HPDE6-E6E7 (cell line): ENCODE measurements at regions not wholly inside any gene's neighbourhood (a gene's known extent, or its start where the extent isn't known, plus 50 kb on each side); places are given as distances from the start of the nearest gene placed in this dataset.
"Not testable (repeated sequence)": the region's sequence is repeated elsewhere in the genome, so short reads cannot be mapped to it uniquely, and the experiment has no call there.

Source experiments
- DNase-seq: peaks from one replicate; pipeline ENCODE4 v3.0.0; 2011; ENCODE audit warnings: missing footprints; ENCODE audit errors: extremely low spot score

GRCh38 chr13:76659074-76659473, 227.1 kb downstream of the KCTD12 start:
- DNase-seq, result not testable (repeated sequence)

GRCh38 chr13:76656500-76656899, 229.7 kb downstream of the KCTD12 start:
- no peak for DNase-seq

DNA sequence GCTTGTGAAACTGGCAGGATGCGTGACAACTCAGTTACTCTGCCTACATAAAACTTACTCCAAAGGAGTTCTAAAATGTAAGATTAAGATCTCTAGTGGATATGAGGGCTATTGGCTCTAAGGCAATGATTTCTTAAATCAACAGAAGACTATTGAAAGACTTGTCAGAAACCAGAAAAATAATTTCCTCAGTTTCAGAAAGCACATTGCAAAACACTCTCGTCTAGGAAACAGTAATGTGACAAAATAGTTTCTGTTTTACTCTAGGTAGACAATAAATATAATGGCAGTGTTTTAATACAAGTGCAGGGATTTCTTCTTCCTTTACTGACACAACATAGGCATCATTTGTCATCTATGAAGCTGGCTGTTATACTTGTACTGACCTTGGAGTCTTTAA, 230.1 kb downstream of the KCTD12 start:
- no peak for DNase-seq

GRCh38 chr13:76654263-76654662, 231.9 kb downstream of the KCTD12 start:
- no peak for DNase-seq

DNA sequence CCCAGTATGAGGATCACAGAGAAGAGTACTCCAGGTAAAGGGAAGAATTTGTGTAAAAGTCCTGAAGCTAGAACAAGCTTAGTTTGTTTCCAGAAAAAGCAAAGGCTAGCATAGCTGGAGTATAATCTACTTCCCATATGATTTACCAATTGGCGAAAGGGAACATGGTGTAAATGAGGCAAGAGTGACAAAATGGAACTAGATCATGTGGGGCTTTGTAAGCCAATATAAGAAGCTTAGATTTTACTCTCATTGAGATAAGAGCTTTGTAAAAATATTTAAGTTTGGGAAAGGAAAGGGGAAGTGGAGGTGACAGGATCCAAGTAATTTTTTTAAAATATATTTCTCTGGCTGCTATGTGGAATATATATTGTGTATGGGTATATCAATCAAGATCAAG, 234.9 kb downstream of the KCTD12 start:
- DNase-seq, result no peak

DNA sequence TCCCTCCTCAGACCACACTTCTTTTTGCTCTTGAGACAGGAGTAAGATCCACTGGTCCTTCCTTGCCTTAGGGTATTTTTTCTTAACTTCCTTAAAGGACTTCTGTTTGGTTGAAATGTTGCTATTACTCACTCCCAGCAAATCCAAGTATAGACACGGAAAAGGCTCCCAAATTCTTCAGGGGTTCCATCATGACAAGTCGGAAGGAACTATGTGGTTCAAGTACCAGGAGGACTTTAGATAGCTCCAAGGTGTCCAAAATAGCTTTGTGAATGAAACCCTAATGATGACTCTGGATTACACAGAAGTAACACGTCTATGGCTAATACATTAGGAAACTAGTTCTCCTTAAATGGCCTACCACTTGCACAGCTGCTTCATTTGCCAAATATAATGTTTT, 238.7 kb downstream of the KCTD12 start:
- DNase-seq, result no peak

DNA sequence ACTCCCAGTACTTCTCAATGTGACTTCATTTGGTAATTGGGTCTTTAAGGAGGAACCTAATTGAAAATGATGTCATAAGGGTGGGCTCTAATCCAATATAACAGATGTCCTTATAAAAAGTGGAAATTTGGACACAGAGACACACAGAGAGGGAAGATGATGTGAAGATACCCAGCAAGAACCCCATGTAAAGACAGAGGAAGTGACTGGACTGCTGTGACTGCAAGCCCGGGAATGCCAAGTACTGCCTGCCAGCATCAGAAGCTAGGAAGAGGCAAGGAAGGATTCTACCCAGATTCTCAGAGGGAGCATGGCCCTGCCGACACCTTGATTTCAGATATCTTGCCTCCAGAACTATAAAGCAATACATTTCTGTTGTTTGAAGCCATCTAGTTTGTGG, 239.3 kb downstream of the KCTD12 start:
- DNase-seq, result no peak

DNA sequence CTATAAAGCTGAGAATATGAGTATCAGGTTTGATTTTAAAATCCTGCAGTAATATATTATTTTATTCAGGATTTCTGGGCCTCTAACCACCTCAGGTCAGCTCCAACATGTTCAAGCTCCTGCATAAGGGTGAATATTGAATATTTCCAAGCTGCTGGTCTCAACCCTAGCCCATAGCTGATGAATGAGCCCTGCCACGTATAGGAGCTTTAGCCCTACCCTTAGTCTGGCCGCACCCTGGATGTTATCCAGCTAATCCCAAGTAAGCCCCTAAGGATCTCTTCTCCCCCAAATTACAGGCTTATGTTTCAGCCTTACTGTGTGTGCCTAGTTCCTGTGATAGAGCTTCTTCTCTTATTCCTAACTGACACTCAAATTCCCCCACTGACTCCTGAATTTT, 240.6 kb downstream of the KCTD12 start:
- DNase-seq, result no peak

DNA sequence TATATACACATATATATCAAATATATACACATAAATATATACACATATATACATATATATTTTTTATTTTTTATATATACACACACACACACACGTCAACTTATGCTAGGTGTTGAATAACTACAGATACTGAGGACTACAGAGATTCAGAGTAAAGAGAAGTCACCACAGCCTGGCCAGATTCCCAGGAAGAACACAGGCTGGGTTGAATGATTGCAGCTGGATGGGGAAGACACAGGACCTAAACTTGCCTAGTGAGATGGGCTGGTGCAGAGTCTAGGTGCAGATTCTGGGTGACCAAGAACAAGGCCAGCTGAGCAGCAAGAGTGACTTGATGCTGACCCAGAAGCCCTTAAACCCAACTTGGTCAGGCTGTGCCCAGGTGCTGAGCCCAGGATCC, 241.3 kb downstream of the KCTD12 start:
- no peak for DNase-seq

GRCh38 chr13:76643596-76643995, 242.6 kb downstream of the KCTD12 start:
- DNase-seq, result no peak

DNA sequence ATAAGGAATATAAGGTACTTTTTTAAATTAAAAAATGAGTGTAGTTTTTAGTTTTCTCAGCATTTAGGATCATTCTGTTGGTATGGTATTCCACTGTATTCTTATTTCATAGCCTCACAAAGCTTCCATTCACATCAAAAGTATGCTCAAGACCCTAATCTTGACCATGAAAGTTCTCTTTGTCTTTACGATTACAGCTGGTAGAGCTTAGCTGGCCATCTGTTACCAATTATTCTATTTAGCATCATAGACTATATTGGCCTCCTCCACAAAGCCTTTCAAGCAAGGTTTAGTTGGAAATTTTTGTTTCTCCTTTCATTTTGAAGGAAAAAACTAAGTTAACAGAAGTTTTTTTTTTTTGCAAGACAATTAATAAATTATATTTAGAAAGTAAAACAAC, 245.1 kb downstream of the KCTD12 start:
- no peak for DNase-seq

DNA sequence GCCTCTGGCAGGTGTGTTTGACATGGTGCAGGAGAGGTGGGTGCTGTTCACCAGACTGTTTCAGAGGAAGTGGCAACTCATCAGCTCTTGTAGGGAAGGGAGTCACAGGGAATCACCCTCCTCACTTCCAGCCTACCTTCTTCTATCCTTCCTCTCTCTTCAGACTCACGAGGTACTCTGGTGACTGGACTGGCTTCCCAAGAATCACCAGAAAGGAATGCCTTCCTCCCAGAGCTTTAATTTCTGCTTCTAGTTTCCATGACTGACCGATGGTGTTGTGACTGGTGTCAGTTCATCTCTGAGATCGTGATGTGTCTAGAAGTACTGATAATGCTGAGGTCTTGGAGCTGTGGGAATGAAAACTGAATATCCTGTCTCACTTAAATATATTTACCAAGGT, 247.3 kb downstream of the KCTD12 start:
- no peak for DNase-seq

DNA sequence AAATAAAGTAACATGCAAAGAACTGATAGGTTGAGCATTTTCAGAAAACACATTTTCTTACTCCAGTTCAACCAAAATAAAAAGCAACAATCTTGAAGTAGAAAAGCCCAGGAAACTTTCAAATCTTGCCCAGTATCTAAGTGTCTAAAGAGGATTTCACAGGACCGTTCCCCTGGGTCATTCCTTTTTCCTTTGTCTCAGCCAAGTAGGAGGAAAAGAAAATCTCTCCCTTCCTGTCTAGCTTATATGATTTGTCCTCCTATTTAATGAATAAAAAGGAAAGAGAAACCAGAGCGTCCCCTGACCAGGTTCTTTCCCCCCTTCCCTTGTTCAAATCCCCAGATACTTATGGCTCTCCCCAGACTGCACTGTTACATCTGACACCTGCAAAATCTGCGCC, 248.0 kb downstream of the KCTD12 start:
- no peak for DNase-seq

DNA sequence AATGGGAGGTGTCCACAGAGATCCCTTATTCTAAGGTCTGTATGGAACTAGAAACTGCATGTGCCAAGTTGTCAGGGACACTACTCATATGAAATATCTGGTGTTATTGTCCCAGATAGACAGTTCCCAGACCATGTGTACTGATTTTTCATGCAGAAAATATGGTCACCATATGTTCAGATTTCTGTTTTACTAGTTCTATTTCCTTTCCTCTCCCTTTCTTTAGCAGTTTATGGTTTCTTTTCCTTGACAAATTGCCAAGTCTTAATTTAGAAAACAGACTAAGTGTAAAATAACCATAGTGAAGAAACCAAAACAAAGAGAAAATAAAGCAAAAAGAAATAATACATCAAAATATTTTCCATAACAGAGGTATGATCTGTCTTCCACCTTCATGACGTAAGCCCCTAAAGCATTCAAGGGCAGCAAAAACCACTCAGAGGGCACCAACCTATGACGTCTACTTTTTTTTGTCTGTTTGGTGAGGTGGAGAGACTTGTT, 248.5 kb downstream of the KCTD12 start:
- no peak for DNase-seq

- no peak for DNase-seq
These were observed 249.4 kb downstream of the KCTD12 start for GRCh38 chr13:76636829-76637228.

DNA sequence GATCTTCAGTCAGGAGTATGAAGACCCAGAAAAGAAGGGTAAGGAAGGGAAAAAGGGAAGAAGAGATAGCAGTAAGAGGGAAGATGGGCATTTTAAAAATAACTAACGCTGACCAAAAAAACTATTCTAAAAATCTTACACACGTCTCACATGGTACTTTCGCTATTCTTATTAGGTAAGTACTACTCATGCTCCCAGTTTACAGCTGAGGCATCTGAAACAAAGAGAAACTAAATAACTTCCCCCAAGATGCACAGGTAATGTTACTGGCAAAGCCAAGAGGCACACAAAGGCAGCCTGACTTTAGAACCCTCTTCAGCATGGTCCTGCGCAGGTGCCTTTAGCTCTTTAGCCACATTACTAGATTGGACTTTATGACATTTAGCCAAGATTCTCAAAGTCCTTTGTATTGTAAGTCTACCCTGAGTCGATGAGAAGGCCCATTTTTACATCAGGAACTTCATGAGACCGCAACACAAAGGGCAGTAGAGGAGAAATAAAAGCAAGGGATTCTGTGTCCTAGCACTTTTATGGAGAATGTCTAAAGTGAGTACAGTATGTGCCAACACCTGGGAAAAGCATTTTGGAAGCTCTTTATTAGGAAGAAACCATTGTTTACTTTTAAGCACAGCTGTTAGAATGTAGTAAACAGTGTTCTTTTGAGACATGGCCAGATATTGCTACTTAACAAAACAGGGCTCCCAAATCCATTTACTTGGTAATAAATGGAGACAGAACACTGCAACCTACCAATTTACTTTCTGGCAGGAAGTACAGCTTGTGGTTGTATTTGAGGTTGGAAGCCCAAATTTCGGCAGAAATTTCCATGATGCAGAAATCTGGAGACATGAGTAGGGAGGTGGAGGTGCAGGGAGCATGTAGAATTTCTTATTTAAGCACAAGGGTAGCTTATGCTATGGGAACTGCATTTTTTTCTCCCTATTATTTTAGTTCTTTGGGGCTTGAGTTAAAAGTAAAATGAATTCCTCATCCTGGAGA, 250.7 kb downstream of the KCTD12 start:
- no peak for DNase-seq

DNA sequence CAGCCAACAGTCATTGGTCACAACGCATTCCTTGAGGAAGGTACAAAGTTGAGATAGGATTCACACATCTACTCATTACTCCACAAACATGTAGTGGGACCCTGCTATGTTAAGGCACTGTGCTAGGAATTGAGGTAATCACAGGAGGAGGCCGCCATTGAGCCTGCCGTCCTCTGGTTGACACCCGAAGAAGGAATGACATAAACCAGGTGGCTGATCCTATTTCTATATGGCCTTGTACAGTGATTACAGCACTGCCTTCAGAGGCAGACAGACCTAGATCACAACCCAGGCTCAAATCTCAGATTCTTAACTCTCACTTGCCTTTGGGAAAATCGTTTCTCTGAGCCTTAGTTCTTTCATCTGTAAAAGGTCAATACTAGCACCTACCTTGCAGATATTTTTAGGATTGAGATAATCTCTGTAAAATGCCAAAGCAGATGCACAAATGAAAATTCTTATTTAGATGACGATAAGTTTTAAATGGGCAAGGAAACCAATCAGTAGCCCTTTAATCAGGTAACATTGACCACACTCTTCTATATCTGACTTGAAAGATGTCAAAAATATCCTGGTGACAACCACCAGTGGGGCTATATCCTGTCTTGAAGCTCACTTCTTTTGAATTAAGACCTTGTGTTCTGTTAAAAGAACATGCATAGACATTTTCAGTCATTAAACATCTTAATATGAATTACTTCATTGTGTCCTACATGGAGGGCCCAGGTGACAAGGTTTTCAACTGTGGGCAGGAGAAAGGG, 251.6 kb downstream of the KCTD12 start:
- DNase-seq, result no peak

- no peak for DNase-seq
These were observed 253.7 kb downstream of the KCTD12 start for GRCh38 chr13:76632401-76633044.

DNA sequence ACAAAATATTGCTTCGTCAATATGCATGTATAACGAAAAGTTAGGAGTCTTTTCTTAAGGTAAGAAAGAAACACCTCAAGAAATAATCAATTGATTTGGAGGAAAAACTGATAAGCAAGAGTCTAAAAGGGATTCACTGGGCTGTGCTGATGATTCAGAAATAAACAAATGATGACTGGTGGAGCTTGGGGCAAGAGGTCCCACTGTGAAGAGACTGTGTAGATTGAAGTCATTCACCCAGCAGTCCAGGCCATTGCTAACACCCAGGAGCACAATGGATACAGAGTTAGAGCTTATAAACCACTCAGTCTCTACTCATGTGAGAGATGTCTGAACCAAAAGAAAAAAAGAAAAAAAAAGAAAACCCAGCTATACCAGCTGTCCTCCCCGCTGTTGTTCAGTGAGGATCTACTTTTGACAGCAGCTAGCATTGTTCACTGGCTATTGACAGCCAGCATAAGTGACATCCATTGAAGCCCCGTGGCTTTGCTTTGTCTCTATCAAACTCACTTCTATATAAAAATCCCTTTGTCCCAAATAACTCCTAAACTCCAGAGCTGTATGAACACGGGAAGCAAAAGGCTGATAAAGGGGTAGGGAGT, 255.5 kb downstream of the KCTD12 start:
- no peak for DNase-seq

DNA sequence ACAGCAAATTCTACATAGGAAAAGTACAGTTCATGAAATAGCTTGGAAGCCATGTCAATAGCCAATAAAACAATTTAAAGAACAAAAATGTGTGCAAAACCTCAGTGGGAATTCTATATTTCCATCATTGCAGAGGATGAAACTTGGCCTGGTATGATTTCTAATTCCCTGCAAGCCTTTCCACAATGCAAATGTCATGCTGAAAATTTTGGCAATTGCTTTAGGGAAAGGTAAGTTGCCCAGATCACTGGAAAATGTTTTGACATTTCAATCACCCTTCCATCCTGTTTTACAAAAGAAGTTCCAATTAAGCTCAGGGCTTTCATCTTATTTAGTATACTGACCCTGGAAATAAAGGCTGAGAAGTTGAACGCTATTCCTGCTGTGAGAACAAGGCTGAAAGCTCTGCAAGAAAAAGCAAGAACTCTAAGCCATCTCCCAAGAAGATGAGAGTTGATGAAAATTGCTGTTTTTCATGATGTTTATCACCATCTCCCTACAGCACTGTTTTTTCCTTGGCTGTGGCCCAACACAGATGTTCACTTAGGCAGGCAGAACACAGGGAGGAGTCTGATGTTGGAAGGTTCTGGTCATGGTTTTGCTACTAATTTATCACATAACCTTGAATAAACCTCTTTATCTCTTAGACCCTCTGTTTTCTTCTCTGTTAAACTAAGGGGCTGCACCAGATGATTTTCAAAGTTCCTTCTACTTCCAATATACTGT, 263.7 kb downstream of the KCTD12 start:
- DNase-seq, result no peak

DNA sequence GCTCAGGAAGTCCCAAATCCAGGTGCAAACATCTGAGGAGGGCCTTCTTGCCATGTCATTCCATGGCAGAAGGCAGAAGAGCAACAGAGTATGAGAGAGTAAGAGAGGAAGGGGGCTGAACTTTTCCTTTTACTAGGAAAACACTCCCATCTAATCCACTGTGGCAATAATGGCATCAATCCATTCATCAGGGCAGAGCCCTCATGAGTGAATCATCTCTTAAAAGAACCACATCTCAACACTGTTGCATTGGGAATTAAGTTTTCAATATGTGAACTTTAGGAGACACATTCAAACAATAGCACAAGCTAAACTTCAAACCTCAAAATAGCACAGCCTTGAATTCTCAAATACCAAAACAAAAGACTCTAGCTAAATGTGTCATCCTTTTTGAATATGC, 264.5 kb downstream of the KCTD12 start:
- no peak for DNase-seq
